Mesendoderm (in vitro differentiated cells): ENCODE measurements at regions not wholly inside any gene's neighbourhood (a gene's known extent, or its start where the extent isn't known, plus 50 kb on each side); places are given as distances from the start of the nearest gene placed in this dataset.

Source experiments
- DNase-seq: peaks from one replicate; pipeline ENCODE4 v3.0.0; 2013
- H2AK5ac ChIP-seq: 2 replicates; pipeline ENCODE4 v1.6.1; 2013; ENCODE audit warnings: low read length, inconsistent platforms
- H2BK120ac ChIP-seq: 2 replicates; pipeline ENCODE4 v1.6.1; 2013; ENCODE audit warnings: low read depth, mild to moderate bottlenecking, low read length, moderate library complexity, mixed read lengths
- H2BK15ac ChIP-seq: replicated peaks from 2 replicates; pipeline ENCODE4 v1.6.1; 2013; ENCODE audit warnings: low read depth, mild to moderate bottlenecking, moderate library complexity
- H2BK5ac ChIP-seq: 2 replicates; pipeline ENCODE4 v1.6.1; 2013; ENCODE audit warnings: low read length, inconsistent platforms
- H3K18ac ChIP-seq: 2 replicates; pipeline ENCODE4 v1.6.1; 2013; ENCODE audit warnings: mild to moderate bottlenecking, low read length, mixed read lengths
- H3K23ac ChIP-seq: one replicate; pipeline ENCODE4 v1.6.1; 2013; ENCODE audit warnings: low read length
- H3K27ac ChIP-seq: 2 replicates; pipeline ENCODE4 v1.5.1; 2013; ENCODE audit warnings: low read depth, mild to moderate bottlenecking, inconsistent platforms, low read length, moderate library complexity
- H3K27me3 ChIP-seq: 2 replicates; pipeline ENCODE4 v1.6.1; 2013; ENCODE audit warnings: low read length, control low read depth, mild to moderate bottlenecking, inconsistent platforms; ENCODE audit not compliant: insufficient read depth, poor library complexity
- H3K36me3 ChIP-seq: 2 replicates; pipeline ENCODE4 v1.6.1; 2013; ENCODE audit warnings: low read length, inconsistent platforms; ENCODE audit not compliant: control insufficient read depth, insufficient read depth
- H3K4ac ChIP-seq: one replicate; pipeline ENCODE4 v1.6.1; 2013; ENCODE audit warnings: low read depth, mild to moderate bottlenecking, low read length, moderate library complexity
- H3K4me1 ChIP-seq: 2 replicates; pipeline ENCODE4 v1.6.1; 2013; ENCODE audit warnings: low read depth, low read length, inconsistent platforms; ENCODE audit not compliant: control insufficient read depth
- H3K4me2 ChIP-seq: 2 replicates; pipeline ENCODE4 v1.6.1; 2013; ENCODE audit warnings: low read length
- H3K4me3 ChIP-seq: 2 replicates; pipeline ENCODE4 v1.5.1; 2013; ENCODE audit warnings: mild to moderate bottlenecking, low read length
- H3K56ac ChIP-seq: one replicate; pipeline ENCODE4 v1.6.1; 2013; ENCODE audit warnings: low read length
- H3K79me1 ChIP-seq: 2 replicates; pipeline ENCODE4 v1.6.1; 2013; ENCODE audit warnings: low read length, inconsistent platforms
- H3K79me2 ChIP-seq: 2 replicates; pipeline ENCODE4 v1.6.1; 2013; ENCODE audit warnings: mild to moderate bottlenecking, low read length; ENCODE audit not compliant: control insufficient read depth, insufficient read depth
- H3K9ac ChIP-seq: 2 replicates; pipeline ENCODE4 v1.6.1; 2013; ENCODE audit warnings: low read length, inconsistent platforms
- H4K5ac ChIP-seq: one replicate; pipeline ENCODE4 v1.6.1; 2013; ENCODE audit warnings: low read length
- H4K8ac ChIP-seq: one replicate; pipeline ENCODE4 v1.6.1; 2013; ENCODE audit warnings: low read depth, mild to moderate bottlenecking, control low read depth, low read length, moderate library complexity
- WGBS: extraction: QIAGEN DNeasy Blood & Tissue Kit; methylation state at CpG from one replicate; pipeline ENCODE4 v1.1.7; 2013; ENCODE audit warnings: low lambda C conversion rate, missing lambda C conversion rate; ENCODE audit not compliant: insufficient coverage; ENCODE audit errors: extremely low coverage; 5-methylcytosine and 5-hydroxymethylcytosine counted together

DNA sequence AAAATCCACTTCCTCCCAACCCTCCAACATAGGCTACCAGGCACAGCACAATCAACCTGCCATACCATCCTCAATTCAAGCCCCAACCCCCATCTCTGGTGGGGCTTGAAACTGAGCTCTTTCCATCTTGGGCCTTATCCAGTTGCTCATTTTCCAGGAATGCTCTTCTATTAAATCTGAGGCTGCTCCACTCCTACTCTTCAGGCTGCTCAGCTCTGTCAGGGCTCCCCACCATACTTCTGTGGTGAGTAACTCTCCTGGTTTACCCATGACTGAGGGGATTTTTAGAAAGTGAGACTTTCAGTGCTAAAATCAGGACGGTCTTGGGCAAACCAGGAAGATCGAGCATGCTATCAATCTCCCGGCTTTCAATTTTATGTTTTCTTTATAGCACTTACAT is 512.8 kb downstream of the LMO7 start:
- no peak overlapping the region for H2BK5ac ChIP-seq
- no peak overlapping the region for H2AK5ac ChIP-seq
- no peak overlapping the region for H3K4me2 ChIP-seq
- no peaks in the 10 kb centered on the region for H3K79me2 ChIP-seq
- H3K9ac ChIP-seq = no peak overlapping the region
- no peak overlapping the region for H3K4ac ChIP-seq
- H3K56ac ChIP-seq = no peak overlapping the region
- no peaks in the 10 kb centered on the region for H3K4me1 ChIP-seq
- no peak overlapping the region for H3K4me3 ChIP-seq
- H3K23ac ChIP-seq = no peak overlapping the region
- no CpG with 5 or more reads among the region's 3 CpGs for WGBS
- no peak overlapping the region for H2BK15ac ChIP-seq
- H3K27me3 ChIP-seq = no peaks in the 10 kb centered on the region
- peak; percentile 4 for DNase-seq
- H3K79me1 ChIP-seq = no peaks in the 10 kb centered on the region
- H3K18ac ChIP-seq = no peak overlapping the region
- no peak overlapping the region for H4K5ac ChIP-seq
- no peaks in the 10 kb centered on the region for H3K36me3 ChIP-seq
- no peak overlapping the region for H2BK120ac ChIP-seq
- H4K8ac ChIP-seq = no peak overlapping the region
- H3K27ac ChIP-seq = no peak overlapping the region

DNA sequence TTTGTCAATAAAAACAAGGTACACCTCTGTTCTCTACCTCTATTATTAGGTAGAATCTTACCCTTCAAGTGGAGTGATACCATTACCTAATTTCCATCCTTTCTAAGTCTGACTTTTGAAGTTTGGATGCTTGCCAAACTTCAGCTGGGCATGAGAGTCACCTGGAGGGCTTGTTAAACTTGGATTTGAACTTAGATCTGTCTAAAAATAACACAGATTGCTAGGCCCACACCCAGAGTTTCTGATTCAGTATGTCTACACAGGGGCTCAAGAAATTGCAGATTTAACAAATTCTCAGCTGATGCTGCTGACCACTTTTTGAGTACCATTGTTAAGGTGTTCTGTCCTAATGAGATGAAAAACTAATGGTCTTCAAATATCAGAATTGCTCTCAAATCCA is 512.2 kb downstream of the LMO7 start:
- H3K4me1 ChIP-seq = no peaks in the 10 kb centered on the region
- no peak overlapping the region for H3K23ac ChIP-seq
- H3K79me1 ChIP-seq = no peaks in the 10 kb centered on the region
- no peak overlapping the region for H3K27ac ChIP-seq
- no peak overlapping the region for H3K4me2 ChIP-seq
- no peak overlapping the region for H3K18ac ChIP-seq
- H3K9ac ChIP-seq = no peak overlapping the region
- no peak overlapping the region for H2BK15ac ChIP-seq
- no peaks in the 10 kb centered on the region for H3K27me3 ChIP-seq
- no peak overlapping the region for H2BK120ac ChIP-seq
- H3K79me2 ChIP-seq = no peaks in the 10 kb centered on the region
- H2BK5ac ChIP-seq = no peak overlapping the region
- no peak overlapping the region for H4K5ac ChIP-seq
- no peak overlapping the region for H3K4ac ChIP-seq
- DNase-seq = no peak
- no peak overlapping the region for H3K4me3 ChIP-seq
- no peak overlapping the region for H2AK5ac ChIP-seq
- no peaks in the 10 kb centered on the region for H3K36me3 ChIP-seq
- no peak overlapping the region for H3K56ac ChIP-seq
- no peak overlapping the region for H4K8ac ChIP-seq

DNA sequence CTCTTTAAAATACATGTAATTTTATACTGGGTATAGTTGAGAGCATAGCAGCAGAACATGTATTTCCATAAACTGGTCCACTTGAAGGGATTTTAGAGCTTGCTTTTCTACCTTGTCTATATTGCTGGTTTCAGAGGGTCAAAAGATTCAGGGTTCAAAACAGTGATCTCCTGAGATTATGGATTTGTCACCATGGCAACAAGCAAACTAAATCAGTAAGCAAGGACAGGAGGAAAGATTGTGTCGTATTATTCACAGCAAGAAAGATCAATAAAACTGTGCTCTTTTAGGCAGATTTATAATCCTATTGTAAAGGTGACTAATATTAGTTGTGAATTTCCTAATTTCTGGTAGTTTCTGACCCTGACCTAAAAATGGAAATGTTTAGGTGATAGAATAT is 496.4 kb downstream of the LMO7 start:
- no peaks in the 10 kb centered on the region for H3K27me3 ChIP-seq
- H3K79me1 ChIP-seq = no peaks in the 10 kb centered on the region
- H3K4me3 ChIP-seq = no peak overlapping the region
- H3K4ac ChIP-seq = no peak overlapping the region
- no peaks in the 10 kb centered on the region for H3K79me2 ChIP-seq
- no peak overlapping the region for H4K8ac ChIP-seq
- H2BK15ac ChIP-seq = no peak overlapping the region
- no peak for DNase-seq
- H4K5ac ChIP-seq = no peak overlapping the region
- no peaks in the 10 kb centered on the region for H3K36me3 ChIP-seq
- no peak overlapping the region for H2BK5ac ChIP-seq
- no peak overlapping the region for H3K9ac ChIP-seq
- H3K23ac ChIP-seq = no peak overlapping the region
- no peaks in the 10 kb centered on the region for H3K4me1 ChIP-seq
- no peak overlapping the region for H3K27ac ChIP-seq
- H2AK5ac ChIP-seq = no peak overlapping the region
- H3K18ac ChIP-seq = no peak overlapping the region
- H3K56ac ChIP-seq = no peak overlapping the region
- no peak overlapping the region for H3K4me2 ChIP-seq
- H2BK120ac ChIP-seq = no peak overlapping the region
- WGBS = no CpG with 5 or more reads among the region's 1 CpG

DNA sequence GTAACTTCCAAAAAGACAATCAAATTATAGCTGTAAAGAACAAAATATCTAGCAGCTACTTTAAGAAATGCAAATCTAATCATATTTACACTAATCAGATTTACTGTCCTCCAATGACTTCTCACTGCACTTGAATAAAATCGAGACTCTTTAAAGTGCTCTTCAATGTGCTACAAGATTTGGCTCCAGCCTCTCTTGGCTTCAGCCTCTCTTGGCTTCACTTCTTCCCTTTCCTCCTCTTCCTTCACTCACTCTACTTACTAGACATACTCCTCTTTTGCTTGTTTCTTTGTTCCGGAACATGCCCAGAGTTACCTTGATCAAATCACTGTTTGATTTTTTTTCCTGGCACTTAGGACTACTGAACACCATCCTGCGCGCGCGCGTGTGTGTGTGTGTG is 495.4 kb downstream of the LMO7 start:
- Histone ChIP-seq H3K79me2 (no peaks in the 10 kb centered on the region), H2BK5ac (no peak overlapping the region), H2BK120ac (no peak overlapping the region), H2BK15ac (no peak overlapping the region), H3K56ac (no peak overlapping the region), H3K4me1 (no peaks in the 10 kb centered on the region), H3K27me3 (no peaks in the 10 kb centered on the region), H4K5ac (no peak overlapping the region), H3K36me3 (no peaks in the 10 kb centered on the region), H4K8ac (no peak overlapping the region), H3K4me2 (no peak overlapping the region), H2AK5ac (no peak overlapping the region), H3K9ac (no peak overlapping the region), H3K4ac (no peak overlapping the region), H3K18ac (no peak overlapping the region), H3K4me3 (no peak overlapping the region), H3K23ac (no peak overlapping the region), H3K79me1 (no peaks in the 10 kb centered on the region), H3K27ac (no peak overlapping the region)
- no CpG with 5 or more reads among the region's 7 CpGs for WGBS
- no peak for DNase-seq

DNA sequence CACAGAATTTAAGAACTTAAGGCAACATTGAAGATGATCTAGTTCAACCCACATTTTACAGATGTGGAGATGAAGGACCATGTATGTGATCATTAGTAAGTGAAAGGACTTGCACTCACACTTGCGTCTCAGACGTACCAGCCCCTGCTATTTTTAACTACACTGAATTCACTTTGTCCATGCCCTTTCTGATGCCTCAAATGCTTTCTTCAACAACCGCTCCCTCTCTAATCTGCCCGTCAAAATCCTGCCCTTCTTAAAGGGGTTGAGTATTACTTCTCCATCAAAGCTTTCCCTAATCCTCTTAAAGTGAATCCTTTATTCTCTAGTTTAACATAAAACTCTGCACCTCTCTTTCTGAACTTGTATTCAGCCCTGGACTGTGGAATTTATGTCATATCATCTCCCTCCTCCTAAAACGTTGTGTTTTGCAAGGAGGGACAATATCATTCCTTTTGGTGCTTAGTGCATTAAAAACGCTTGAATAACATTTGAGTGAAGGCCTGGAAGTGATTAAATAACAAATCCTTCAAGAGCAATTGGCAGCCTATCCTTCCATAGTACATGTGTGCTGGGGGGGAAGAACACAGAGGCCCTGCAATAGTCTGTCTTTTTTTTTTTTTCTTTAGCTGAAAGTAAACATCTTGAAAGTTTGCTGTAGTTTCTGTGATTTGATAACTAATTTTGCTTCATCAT is 493.3 kb downstream of the LMO7 start:
- H2BK15ac ChIP-seq = no peak overlapping the region
- no peak overlapping the region for H2AK5ac ChIP-seq
- H3K27ac ChIP-seq = no peak overlapping the region
- no peak overlapping the region for H2BK5ac ChIP-seq
- H2BK120ac ChIP-seq = no peak overlapping the region
- no peak overlapping the region for H3K9ac ChIP-seq
- H4K5ac ChIP-seq = no peak overlapping the region
- no peaks in the 10 kb centered on the region for H3K4me1 ChIP-seq
- H3K36me3 ChIP-seq = no peaks in the 10 kb centered on the region
- H3K4me3 ChIP-seq = no peak overlapping the region
- WGBS = no CpG with 5 or more reads among the region's 6 CpGs
- H3K79me1 ChIP-seq = no peaks in the 10 kb centered on the region
- H3K27me3 ChIP-seq = no peaks in the 10 kb centered on the region
- H3K23ac ChIP-seq = no peak overlapping the region
- no peak overlapping the region for H3K4me2 ChIP-seq
- no peak overlapping the region for H3K56ac ChIP-seq
- no peak for DNase-seq
- H3K79me2 ChIP-seq = no peaks in the 10 kb centered on the region
- H4K8ac ChIP-seq = no peak overlapping the region
- H3K4ac ChIP-seq = no peak overlapping the region
- H3K18ac ChIP-seq = no peak overlapping the region

DNA sequence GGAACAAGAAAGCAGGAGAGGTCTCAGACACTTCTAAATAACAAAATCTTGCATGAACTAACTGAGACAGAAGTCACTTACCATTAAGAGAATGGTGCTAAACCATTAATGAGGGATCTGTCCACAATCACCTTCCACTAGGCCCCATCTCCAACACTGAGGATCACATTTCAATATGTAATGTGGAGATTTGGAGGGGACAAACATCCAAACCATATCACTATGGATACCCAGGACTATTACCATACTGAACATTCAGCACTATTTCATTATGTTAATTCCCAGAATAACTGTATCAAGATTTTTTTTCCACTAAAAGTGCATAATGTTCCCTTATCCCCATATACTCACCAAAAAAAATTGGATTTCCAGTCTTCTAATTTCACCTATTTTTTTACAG is 491.8 kb downstream of the LMO7 start:
- H3K18ac ChIP-seq = no peak overlapping the region
- no peak overlapping the region for H4K8ac ChIP-seq
- no peak for DNase-seq
- H2BK120ac ChIP-seq = no peak overlapping the region
- H3K23ac ChIP-seq = no peak overlapping the region
- H2BK5ac ChIP-seq = no peak overlapping the region
- no peaks in the 10 kb centered on the region for H3K79me1 ChIP-seq
- no peak overlapping the region for H2BK15ac ChIP-seq
- no peaks in the 10 kb centered on the region for H3K27me3 ChIP-seq
- no peaks in the 10 kb centered on the region for H3K36me3 ChIP-seq
- H3K4me2 ChIP-seq = no peak overlapping the region
- no peak overlapping the region for H3K4ac ChIP-seq
- H4K5ac ChIP-seq = no peak overlapping the region
- no peak overlapping the region for H3K56ac ChIP-seq
- no peak overlapping the region for H3K4me3 ChIP-seq
- H2AK5ac ChIP-seq = no peak overlapping the region
- no peaks in the 10 kb centered on the region for H3K79me2 ChIP-seq
- no peak overlapping the region for H3K27ac ChIP-seq
- H3K4me1 ChIP-seq = no peaks in the 10 kb centered on the region
- H3K9ac ChIP-seq = no peak overlapping the region
